GM13976 (cell line): ENCODE measurements at regions not wholly inside any gene's neighbourhood (a gene's known extent, or its start where the extent isn't known, plus 50 kb on each side); places are given as distances from the start of the nearest gene placed in this dataset.

Experiments used
- DNase-seq: peaks from one replicate; pipeline ENCODE4 v3.0.0; 2012; ENCODE audit warnings: low spot score
- in situ Hi-C: fragments of 300-500 bp; cut with MboI; formaldehyde crosslinking; loops from one replicate; pipeline ENCODE4 v1.12.0; 2022; ENCODE audit warnings: low sequenced_read_pairs, mixed read lengths, inconsistent platforms; ENCODE audit not compliant: unreplicated experiment
- TF ChIP-seq, protein P1 (sequence below): IDR thresholded peaks from 2 replicates; pipeline ENCODE4 v1.5.1; 2012; ENCODE audit warnings: borderline replicate concordance, mild to moderate bottlenecking; ENCODE audit not compliant: insufficient read depth; ENCODE audit errors: extremely low read depth, missing control alignments, control extremely low read depth

- TF ChIP-seq, protein P1, sequence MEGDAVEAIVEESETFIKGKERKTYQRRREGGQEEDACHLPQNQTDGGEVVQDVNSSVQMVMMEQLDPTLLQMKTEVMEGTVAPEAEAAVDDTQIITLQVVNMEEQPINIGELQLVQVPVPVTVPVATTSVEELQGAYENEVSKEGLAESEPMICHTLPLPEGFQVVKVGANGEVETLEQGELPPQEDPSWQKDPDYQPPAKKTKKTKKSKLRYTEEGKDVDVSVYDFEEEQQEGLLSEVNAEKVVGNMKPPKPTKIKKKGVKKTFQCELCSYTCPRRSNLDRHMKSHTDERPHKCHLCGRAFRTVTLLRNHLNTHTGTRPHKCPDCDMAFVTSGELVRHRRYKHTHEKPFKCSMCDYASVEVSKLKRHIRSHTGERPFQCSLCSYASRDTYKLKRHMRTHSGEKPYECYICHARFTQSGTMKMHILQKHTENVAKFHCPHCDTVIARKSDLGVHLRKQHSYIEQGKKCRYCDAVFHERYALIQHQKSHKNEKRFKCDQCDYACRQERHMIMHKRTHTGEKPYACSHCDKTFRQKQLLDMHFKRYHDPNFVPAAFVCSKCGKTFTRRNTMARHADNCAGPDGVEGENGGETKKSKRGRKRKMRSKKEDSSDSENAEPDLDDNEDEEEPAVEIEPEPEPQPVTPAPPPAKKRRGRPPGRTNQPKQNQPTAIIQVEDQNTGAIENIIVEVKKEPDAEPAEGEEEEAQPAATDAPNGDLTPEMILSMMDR: no peak
- in situ Hi-C loops: no loop called here
- DNase-seq: no peak
These were observed 1345.1 kb downstream of the XPNPEP1 start for GRCh38 chr10:108578258-108578657.

DNA sequence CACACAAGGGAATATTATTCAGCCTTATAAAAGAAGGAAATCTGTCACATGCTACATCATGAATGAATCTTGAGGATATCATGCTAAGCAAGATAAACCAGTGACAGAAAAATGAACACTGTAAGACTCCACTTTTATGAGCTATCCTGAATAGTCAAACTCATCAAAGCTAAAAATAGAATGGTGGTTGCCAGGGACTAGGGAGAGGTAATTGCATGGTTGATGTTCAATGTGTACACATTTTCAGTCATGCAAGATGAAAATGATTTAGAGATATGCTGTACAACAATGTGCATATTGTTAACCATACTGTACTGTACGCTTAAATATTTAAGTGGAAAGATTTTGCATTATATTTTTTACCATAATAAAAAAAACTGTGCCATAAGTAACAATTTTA lies 1349.1 kb downstream of the XPNPEP1 start:
- TF ChIP-seq, protein P1: no peak
- DNase-seq: no peak
- in situ Hi-C loops: no loop called here

DNA sequence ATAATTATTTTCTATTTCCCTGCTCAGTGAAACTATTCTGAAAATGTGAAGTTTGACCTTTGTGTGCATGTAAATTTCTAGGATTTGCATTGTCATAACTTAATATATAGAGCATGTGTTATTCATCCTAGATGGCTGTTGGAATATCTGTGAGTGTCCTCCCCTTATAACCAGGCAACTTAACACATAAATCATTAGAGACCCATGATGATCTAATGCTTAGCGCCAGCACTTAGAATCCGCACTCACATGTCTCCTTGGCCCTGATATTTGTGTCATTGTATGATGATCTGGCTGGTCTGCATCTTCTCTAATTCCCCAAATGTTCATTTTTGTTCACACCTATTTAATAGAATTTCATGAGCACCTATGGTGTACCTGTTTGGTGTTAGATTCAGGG lies 1354.5 kb downstream of the XPNPEP1 start:
- TF ChIP-seq, protein P1: no peak
- DNase-seq: no peak
- in situ Hi-C loops: no loop called here

DNA sequence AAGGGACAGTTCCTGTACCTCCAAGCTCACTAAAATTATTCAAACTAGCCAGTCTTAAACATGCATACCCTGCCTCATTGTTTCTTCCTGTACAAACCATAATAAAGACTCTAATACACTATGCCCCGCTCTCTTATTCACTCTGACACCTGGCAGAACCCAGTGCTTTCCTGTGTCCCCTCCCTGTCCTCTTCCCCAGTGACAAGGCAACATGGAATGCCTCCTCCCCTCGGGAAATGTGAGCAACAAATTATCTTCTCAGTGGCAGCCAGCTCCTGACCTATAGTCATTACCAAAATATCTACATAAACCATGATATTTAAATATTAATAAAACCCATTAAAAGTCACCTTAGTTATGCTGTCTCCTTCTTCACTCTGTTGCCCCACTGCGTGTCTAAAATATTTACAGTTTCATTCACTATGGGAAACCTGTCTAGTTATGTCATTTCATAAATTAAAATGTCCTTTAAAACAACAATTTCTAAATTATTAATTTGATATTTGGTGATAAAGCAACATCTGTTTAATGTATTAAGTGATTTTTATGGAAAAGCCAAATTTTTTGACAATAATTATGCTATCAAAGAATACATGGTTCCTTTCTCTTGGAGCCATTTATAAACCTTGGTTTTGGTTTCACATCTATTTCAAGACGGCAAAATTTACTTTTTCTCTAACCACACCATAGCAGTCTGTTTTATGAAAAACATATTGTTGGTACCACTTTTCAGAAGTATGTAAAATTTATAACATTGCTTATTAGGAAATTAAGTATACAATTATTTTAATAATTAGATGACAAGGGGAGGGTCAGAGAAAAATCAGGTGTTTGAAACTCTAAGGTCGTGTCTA lies 1355.2 kb downstream of the XPNPEP1 start:
- TF ChIP-seq, protein P1: no peak
- DNase-seq: no peak
- in situ Hi-C loops: no loop called here

DNA sequence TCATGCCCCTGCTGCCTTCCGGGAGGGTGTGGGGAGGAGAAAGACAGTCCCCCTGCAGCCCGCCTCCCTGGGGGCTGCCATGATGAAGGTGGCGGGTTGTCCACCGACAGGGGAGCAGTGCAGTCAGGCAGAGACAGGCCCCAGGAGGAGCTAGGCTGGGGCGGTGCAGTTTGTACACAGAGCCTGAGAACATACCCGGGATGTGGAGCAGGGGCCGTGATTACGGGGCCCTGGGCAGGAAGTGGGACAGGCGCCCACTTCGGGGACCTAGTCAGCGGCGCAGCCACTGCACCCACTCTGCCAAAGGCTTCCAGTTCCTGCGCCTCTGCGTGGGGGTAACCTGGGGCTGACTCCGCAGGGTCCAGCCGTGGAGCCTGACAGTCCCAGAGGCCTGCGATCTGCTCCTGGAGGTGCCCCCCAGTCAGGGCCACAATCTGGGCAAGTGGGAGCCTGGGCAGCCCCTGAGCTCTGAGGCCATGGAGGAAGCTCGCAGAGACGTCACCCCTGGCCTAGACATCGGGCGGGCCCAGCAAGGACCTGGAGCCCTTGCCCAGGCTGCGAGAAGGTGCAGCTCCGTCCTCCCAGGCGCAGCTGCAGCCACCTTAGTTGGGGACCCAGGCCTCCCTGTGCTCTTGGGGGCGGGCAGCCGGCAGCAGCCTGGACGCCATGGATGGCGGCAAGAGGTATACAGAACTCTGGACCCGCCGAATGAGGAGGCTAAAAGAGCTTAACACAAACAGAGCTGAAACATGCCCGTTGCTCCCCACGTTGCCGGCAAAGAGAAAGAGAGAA lies 1356.8 kb downstream of the XPNPEP1 start:
- in situ Hi-C loops: no loop called here
- TF ChIP-seq, protein P1: no peak
- no peak for DNase-seq

- in situ Hi-C loops: no loop called here
- TF ChIP-seq, protein P1: no peak
- DNase-seq: no peak
These were observed 1361.2 kb downstream of the XPNPEP1 start for GRCh38 chr10:108562105-108562504.
